Right renal pelvis (tissue), 4 donors: ENCODE measurements at regions not wholly inside any gene's neighbourhood (a gene's known extent, or its start where the extent isn't known, plus 50 kb on each side); places are given as distances from the start of the nearest gene placed in this dataset.

Experiments used
- DNase-seq, 4 donors: peaks; one replicate each; pipeline ENCODE4 v3.0.0-alpha.2; 2013; ENCODE audit warnings: low read depth in 4 of 4, low spot score in 3 of 4, missing footprints in 1 of 4

GRCh38 chr2:158009399-158009798 lies 92.3 kb upstream of the UPP2 start:
- DNase-seq = no peak

GRCh38 chr2:158006961-158007719 lies 94.5 kb upstream of the UPP2 start:
- DNase-seq = no peak

GRCh38 chr2:158004126-158004764 lies 97.4 kb upstream of the UPP2 start:
- no peak for DNase-seq

- DNase-seq = no peak
Measured at GRCh38 chr2:158002079-158002478, 99.6 kb upstream of the UPP2 start.

- no peak for DNase-seq
Measured at GRCh38 chr2:157996799-157997198, 104.9 kb upstream of the UPP2 start.

- no peak for DNase-seq
Measured at GRCh38 chr2:157995117-157995516, 106.6 kb upstream of the UPP2 start.

GRCh38 chr2:157991932-157992331 lies 109.7 kb upstream of the UPP2 start:
- no peak for DNase-seq

GRCh38 chr2:157990173-157990572 lies 111.5 kb upstream of the UPP2 start:
- no peak for DNase-seq

- DNase-seq = no peak
Measured at GRCh38 chr2:157989227-157989626, 112.4 kb upstream of the UPP2 start.

GRCh38 chr2:157986761-157987160 lies 110.6 kb upstream of the ACVR1 start:
- no peak for DNase-seq

GRCh38 chr2:157984866-157985265 lies 108.7 kb upstream of the ACVR1 start:
- DNase-seq = no peak

GRCh38 chr2:157980020-157980419 lies 103.9 kb upstream of the ACVR1 start:
- no peak for DNase-seq

GRCh38 chr2:157971702-157972101 lies 95.6 kb upstream of the ACVR1 start:
- DNase-seq = no peak

- DNase-seq = no peak
Measured at GRCh38 chr2:157967856-157968255, 91.7 kb upstream of the ACVR1 start.

- no peak for DNase-seq
Measured at GRCh38 chr2:157959249-157959648, 83.1 kb upstream of the ACVR1 start.

GRCh38 chr2:157957596-157957995 lies 81.5 kb upstream of the ACVR1 start:
- DNase-seq = no peak

- no peak for DNase-seq
Measured at GRCh38 chr2:157952558-157952957, 76.4 kb upstream of the ACVR1 start.

- no peak for DNase-seq
Measured at GRCh38 chr2:157948856-157949255, 72.7 kb upstream of the ACVR1 start.

- DNase-seq = no peak
Measured at GRCh38 chr2:157946919-157947557, 70.9 kb upstream of the ACVR1 start.

- DNase-seq = no peak
Measured at GRCh38 chr2:157940024-157940423, 63.9 kb upstream of the ACVR1 start.

GRCh38 chr2:157938556-157938955 lies 62.4 kb upstream of the ACVR1 start:
- no peak for DNase-seq

- DNase-seq = no peak
Measured at GRCh38 chr2:157936406-157936805, 60.3 kb upstream of the ACVR1 start.
